OCI-LY7 (cell line): ENCODE measurements at regions not wholly inside any gene's neighbourhood (a gene's known extent, or its start where the extent isn't known, plus 50 kb on each side); places are given as distances from the start of the nearest gene placed in this dataset.

Experiments
- BruUV-seq: library from RNA; stranded (reverse); fragments of 400-500 nt; replicated peaks from 2 replicates; lab custom pipeline; 2021; lab: Mats Ljungman, UMichigan
- CTCF ChIA-PET: fragments of 300-600 bp; sonication (Branson Sonifier 250); formaldehyde crosslinking; loops from one replicate; lab custom pipeline; 2022; ENCODE audit warnings: antibody characterized with exemption; ENCODE audit not compliant: unreplicated experiment; lab: Charles Lee
- POLR2A ChIA-PET: fragments of 300-600 bp; sonication (Branson Sonifier 250); formaldehyde crosslinking; loops from one replicate; lab custom pipeline; 2022; ENCODE audit warnings: antibody characterized with exemption; lab: Charles Lee
- DNase-seq: peaks from one replicate; pipeline ENCODE4 v3.0.0-alpha.2; 2015; ENCODE audit warnings: low spot score
- H2AFZ ChIP-seq: fragments of 200-600 bp; sonication (generic), shearing (Covaris generic); 2 replicates; pipeline ENCODE4 v1.6.1; 2014; ENCODE audit warnings: mild to moderate bottlenecking, antibody characterized with exemption, low read length, moderate library complexity
- H3K27ac ChIP-seq: fragments of 200-600 bp; sonication (generic); 2 replicates; pipeline ENCODE4 v1.5.1; 2014; ENCODE audit warnings: mixed run types, low read depth, mild to moderate bottlenecking, moderate library complexity, low read length, inconsistent platforms; ENCODE audit not compliant: poor library complexity, severe bottlenecking
- H3K36me3 ChIP-seq: fragments of 200-600 bp; sonication (generic); 2 replicates; pipeline ENCODE4 v1.6.1; 2014; ENCODE audit warnings: mild to moderate bottlenecking, antibody characterized with exemption, low read length, moderate library complexity, mixed read lengths; ENCODE audit not compliant: insufficient read depth
- H3K4me1 ChIP-seq: fragments of 200-600 bp; sonication (generic); 2 replicates; pipeline ENCODE4 v1.5.1; 2014; ENCODE audit warnings: mild to moderate bottlenecking, low read length; ENCODE audit not compliant: insufficient read depth, poor library complexity, severe bottlenecking
- H3K4me2 ChIP-seq: fragments of 200-600 bp; sonication (generic); 2 replicates; pipeline ENCODE4 v1.6.1; 2014; ENCODE audit warnings: mild to moderate bottlenecking, low read length
- H3K4me3 ChIP-seq: fragments of 200-600 bp; sonication (generic); 2 replicates; pipeline ENCODE4 v1.5.1; 2014; ENCODE audit warnings: mild to moderate bottlenecking, low read depth, low read length; ENCODE audit not compliant: poor library complexity, severe bottlenecking
- H3K79me2 ChIP-seq: fragments of 200-600 bp; sonication (generic); 2 replicates; pipeline ENCODE4 v1.6.1; 2016; ENCODE audit warnings: low read depth, mild to moderate bottlenecking, low read length, moderate library complexity, mixed read lengths; ENCODE audit not compliant: insufficient read depth
- H3K9me2 ChIP-seq: fragments of 200-600 bp; sonication (generic); 2 replicates; pipeline ENCODE4 v1.6.1; 2016; ENCODE audit warnings: mild to moderate bottlenecking, low read length, mixed read lengths; ENCODE audit not compliant: insufficient read depth
- H3K9me3 ChIP-seq: fragments of 200-600 bp; sonication (generic); 2 replicates; pipeline ENCODE4 v1.6.1; 2014; ENCODE audit warnings: mild to moderate bottlenecking, mixed run types, low read length, mixed read lengths
- H4K20me1 ChIP-seq: fragments of 200-600 bp; sonication (generic); 2 replicates; pipeline ENCODE4 v1.6.1; 2014; ENCODE audit warnings: mild to moderate bottlenecking, antibody characterized with exemption, low read length, moderate library complexity, mixed read lengths; ENCODE audit not compliant: insufficient read depth
- EZH2phosphoT487 ChIP-seq: fragments of 200-600 bp; sonication (generic); IDR thresholded peaks from 2 replicates; pipeline ENCODE4 v1.6.1; 2018; ENCODE audit warnings: low read depth, borderline replicate concordance, mild to moderate bottlenecking, mixed run types, antibody characterized with exemption, low read length, moderate library complexity, mixed read lengths
- intact Hi-C: fragments of 100-400 bp; cut with micrococcal nuclease; formaldehyde crosslinking; loops from one replicate; pipeline ENCODE4 v1.10.0; 2022; ENCODE audit not compliant: unreplicated experiment
- TF ChIP-seq, protein P1 (sequence below): fragments of 200-600 bp; sonication (generic); conservative IDR thresholded peaks from 2 replicates; pipeline ENCODE4 v1.5.1; 2014; ENCODE audit warnings: mild to moderate bottlenecking, antibody characterized with exemption, low read length, moderate library complexity, mixed read lengths

DNA sequence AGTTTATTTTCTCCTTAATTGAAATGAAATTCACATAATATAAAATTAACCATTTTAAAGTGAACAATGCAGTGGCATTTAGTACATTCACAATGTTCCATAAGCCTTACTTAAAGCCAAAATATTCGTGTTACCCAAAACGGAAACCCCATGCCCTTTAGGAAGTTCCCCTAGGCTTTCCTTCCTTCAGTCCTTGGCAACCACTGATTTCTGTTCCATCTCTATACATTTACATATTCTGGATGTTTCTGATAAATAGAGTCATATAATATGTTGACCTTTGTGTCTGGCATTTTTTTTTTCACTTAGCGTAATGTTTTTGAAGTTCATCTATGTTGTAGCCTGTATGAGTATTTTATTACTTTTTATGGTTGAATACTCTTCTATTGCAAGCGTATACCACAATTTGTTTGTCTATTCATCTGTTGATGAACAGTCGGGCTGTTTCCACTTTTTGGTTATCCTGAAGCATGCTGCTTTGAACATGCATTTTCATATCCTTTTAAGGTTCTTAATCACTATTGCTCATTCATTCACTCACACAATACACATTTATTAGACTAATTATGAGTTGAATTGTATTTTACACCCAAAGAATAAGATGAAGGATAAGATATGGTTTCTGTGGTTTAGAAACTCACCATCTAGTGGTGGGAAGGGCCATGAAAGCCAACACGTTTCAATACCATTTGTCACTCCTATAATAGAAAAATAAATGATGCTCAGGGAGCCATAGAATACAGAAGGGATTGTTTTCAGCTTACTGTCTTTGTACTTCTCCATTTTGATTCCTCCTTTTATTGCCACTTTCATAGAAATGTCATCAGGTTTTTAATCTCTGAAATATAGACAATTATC, 408.2 kb upstream of the CBLB start:
- no peaks in the 10 kb centered on the region for H3K36me3 ChIP-seq
- ChIA-PET POLR2A (no interaction called here), CTCF (interaction anchor here (1.0 kb wide), 1 partner anchor 20 kb away, joined by 3 read pairs; no protein-coding TSS in a partner anchor)
- intact Hi-C loops: no loop called here
- no TSS peak for BruUV-seq
- H3K79me2 ChIP-seq: no peaks in the 10 kb centered on the region
- H3K4me1 ChIP-seq: no peaks in the 10 kb centered on the region
- no peak overlapping the region for H3K27ac ChIP-seq
- no peaks in the 10 kb centered on the region for H3K9me3 ChIP-seq
- DNase-seq: no peak
- no peaks in the 10 kb centered on the region for H3K9me2 ChIP-seq
- TF ChIP-seq, protein P1, sequence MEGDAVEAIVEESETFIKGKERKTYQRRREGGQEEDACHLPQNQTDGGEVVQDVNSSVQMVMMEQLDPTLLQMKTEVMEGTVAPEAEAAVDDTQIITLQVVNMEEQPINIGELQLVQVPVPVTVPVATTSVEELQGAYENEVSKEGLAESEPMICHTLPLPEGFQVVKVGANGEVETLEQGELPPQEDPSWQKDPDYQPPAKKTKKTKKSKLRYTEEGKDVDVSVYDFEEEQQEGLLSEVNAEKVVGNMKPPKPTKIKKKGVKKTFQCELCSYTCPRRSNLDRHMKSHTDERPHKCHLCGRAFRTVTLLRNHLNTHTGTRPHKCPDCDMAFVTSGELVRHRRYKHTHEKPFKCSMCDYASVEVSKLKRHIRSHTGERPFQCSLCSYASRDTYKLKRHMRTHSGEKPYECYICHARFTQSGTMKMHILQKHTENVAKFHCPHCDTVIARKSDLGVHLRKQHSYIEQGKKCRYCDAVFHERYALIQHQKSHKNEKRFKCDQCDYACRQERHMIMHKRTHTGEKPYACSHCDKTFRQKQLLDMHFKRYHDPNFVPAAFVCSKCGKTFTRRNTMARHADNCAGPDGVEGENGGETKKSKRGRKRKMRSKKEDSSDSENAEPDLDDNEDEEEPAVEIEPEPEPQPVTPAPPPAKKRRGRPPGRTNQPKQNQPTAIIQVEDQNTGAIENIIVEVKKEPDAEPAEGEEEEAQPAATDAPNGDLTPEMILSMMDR: 0 out of 2 replicates have a peak, but pooled peaks have one; percentile 39
- TF ChIP-seq EZH2phosphoT487: no peak
- H4K20me1 ChIP-seq: no peaks in the 10 kb centered on the region
- H3K4me3 ChIP-seq: no peak overlapping the region
- H2AFZ ChIP-seq: no peak overlapping the region
- no peak overlapping the region for H3K4me2 ChIP-seq

DNA sequence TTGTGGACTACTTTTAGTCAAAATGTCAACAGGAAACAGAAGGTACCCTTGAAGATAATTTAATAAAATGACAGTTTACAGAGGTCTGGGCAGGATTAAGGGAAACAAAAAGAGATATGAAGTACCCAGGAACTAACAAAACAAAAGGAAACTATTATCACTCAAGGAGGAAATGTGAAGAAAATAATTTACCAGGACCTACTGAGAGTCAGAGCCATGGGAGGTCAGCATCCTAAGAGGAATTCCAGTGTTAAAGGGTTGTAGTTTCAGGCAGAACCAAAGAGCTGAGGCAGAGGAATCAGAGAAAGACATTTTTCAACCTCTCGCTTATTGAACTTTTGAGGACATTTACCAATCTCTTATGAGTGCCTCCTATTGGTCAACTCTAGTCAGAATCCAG, 408.9 kb upstream of the CBLB start:
- H3K36me3 ChIP-seq: no peaks in the 10 kb centered on the region
- no TSS peak for BruUV-seq
- H2AFZ ChIP-seq: no peak overlapping the region
- H3K27ac ChIP-seq: no peak overlapping the region
- H3K9me3 ChIP-seq: no peaks in the 10 kb centered on the region
- DNase-seq: no peak
- POLR2A ChIA-PET: interaction anchor here (0.9 kb wide), 1 partner anchor 8 kb away, joined by 4 read pairs; no protein-coding TSS in a partner anchor
- no peak overlapping the region for H3K4me2 ChIP-seq
- TF ChIP-seq EZH2phosphoT487: no peak
- TF ChIP-seq, protein P1: no peak
- intact Hi-C loops: no loop called here
- no peaks in the 10 kb centered on the region for H3K9me2 ChIP-seq
- CTCF ChIA-PET: interaction anchor here (1.0 kb wide), 1 partner anchor 21 kb away, joined by 3 read pairs; no protein-coding TSS in a partner anchor
- no peaks in the 10 kb centered on the region for H3K79me2 ChIP-seq
- H4K20me1 ChIP-seq: no peaks in the 10 kb centered on the region
- no peaks in the 10 kb centered on the region for H3K4me1 ChIP-seq
- no peak overlapping the region for H3K4me3 ChIP-seq

DNA sequence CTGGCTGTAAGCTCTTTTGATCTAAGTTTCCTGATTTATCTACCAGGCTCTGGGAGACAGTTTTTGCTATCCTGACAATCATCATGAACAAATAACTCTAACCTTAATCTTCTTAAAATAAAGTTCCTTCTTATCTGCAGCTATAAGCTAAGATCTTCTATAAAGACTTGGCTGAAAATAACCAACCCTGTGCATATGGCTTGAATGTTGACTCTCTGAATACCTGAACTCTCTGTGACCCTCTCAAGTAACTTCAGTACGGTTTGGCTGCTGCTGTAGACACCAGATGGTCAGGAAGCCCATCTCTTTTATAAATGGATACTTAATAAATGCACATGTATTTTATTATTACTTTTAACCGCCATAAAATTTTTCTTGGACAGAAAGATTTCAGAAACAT, 412.4 kb upstream of the CBLB start:
- no TSS peak for BruUV-seq
- intact Hi-C loops: no loop called here

More for the DNA sequence above, 412.4 kb upstream of the CBLB start:
- Histone ChIP-seq H3K9me2 (no peaks in the 10 kb centered on the region), H3K4me1 (no peaks in the 10 kb centered on the region), H3K9me3 (no peaks in the 10 kb centered on the region), H3K4me3 (no peak overlapping the region), H2AFZ (no peak overlapping the region), H3K36me3 (no peaks in the 10 kb centered on the region), H3K27ac (no peak overlapping the region), H4K20me1 (no peaks in the 10 kb centered on the region), H3K4me2 (no peak overlapping the region), H3K79me2 (no peaks in the 10 kb centered on the region)
- TF ChIP-seq, protein P1: no peak
- no peak for TF ChIP-seq EZH2phosphoT487
- CTCF ChIA-PET: no interaction called here
- no peak for DNase-seq
- POLR2A ChIA-PET: interaction anchor here (0.6 to 1.2 kb wide), 3 partner anchors 9 to 528 kb away, joined by 3 read pairs; no protein-coding TSS in a partner anchor
